HG03095 (cell line): ENCODE measurements at regions not wholly inside any gene's neighbourhood (a gene's known extent, or its start where the extent isn't known, plus 50 kb on each side); places are given as distances from the start of the nearest gene placed in this dataset.

ENCODE experiments used
- ATAC-seq: cut with Tn5 transposase; IDR thresholded peaks from one replicate; pipeline ENCODE4 v1.9.1; 2021; ENCODE audit warnings: moderate library complexity; ENCODE audit not compliant: unreplicated experiment

- no peak for ATAC-seq
Measured at GRCh38 chr9:87437966-87438365, 59.7 kb upstream of the DAPK1 start.

GRCh38 chr9:87441251-87441650 lies 56.4 kb upstream of the DAPK1 start:
- no peak for ATAC-seq

GRCh38 chr9:87442451-87442850 lies 55.2 kb upstream of the DAPK1 start:
- no peak for ATAC-seq

GRCh38 chr9:87443006-87443405 lies 54.7 kb upstream of the DAPK1 start:
- ATAC-seq, result no peak

- no peak for ATAC-seq
Measured at GRCh38 chr9:87443461-87443860, 54.2 kb upstream of the DAPK1 start.

- peak; percentile 70 for ATAC-seq
Measured at GRCh38 chr9:87445646-87446045, 52.0 kb upstream of the DAPK1 start.

- ATAC-seq, result no peak
Measured at GRCh38 chr9:87446527-87446926, 51.1 kb upstream of the DAPK1 start.

GRCh38 chr9:87447547-87448432 lies 49.9 kb upstream of the DAPK1 start:
- no peak for ATAC-seq
